Gastroesophageal sphincter (tissue), 4 donors: ENCODE measurements at regions not wholly inside any gene's neighbourhood (a gene's known extent, or its start where the extent isn't known, plus 50 kb on each side); places are given as distances from the start of the nearest gene placed in this dataset.
"Not testable (repeated sequence)": the region's sequence is repeated elsewhere in the genome, so short reads cannot be mapped to it uniquely, and the experiment has no call there.

Experiments
- ATAC-seq: fragments of 150-250 bp; one replicate; pipeline ENCODE4 v1.9.1; 2016; ENCODE audit warnings: mild to moderate bottlenecking, moderate library complexity
- H3K27ac ChIP-seq, 4 donors: fragments of 200-600 bp; sonication (generic) in 3 of 4; 1 replicate in 3 of 4; 2 replicates in 1 of 4; pipeline ENCODE4 v1.5.1; 2016 to 2019
- H3K27me3 ChIP-seq: fragments of 200-600 bp; sonication (generic); one replicate; pipeline ENCODE4 v1.5.1; 2019
- H3K36me3 ChIP-seq, 2 donors: fragments of 200-600 bp; sonication (generic); one replicate each; pipeline ENCODE4 v1.5.1; 2019; ENCODE audit warnings: control low read depth in 1 of 2
- H3K4me1 ChIP-seq, 3 donors: fragments of 200-600 bp; sonication (generic); 1 replicate in 2 of 3; 2 replicates in 1 of 3; pipeline ENCODE4 v1.5.1; 2016 to 2019; ENCODE audit warnings: control low read depth in 2 of 3
- H3K4me3 ChIP-seq, 2 donors: fragments of 200-600 bp; sonication (generic); one replicate each; pipeline ENCODE4 v1.5.1; 2019; ENCODE audit warnings: mild to moderate bottlenecking in 1 of 2, moderate library complexity in 1 of 2
- H3K9me3 ChIP-seq, 3 donors: fragments of 200-600 bp; sonication (generic); one replicate each; pipeline ENCODE4 v1.5.1; 2017 to 2019; ENCODE audit warnings: control low read depth in 2 of 3
- CTCF ChIP-seq, 4 experiments: fragments of 200-600 bp in 2 of 4; fragments of 450-650 bp in 2 of 4; sonication (generic) in 1 of 4; IDR thresholded peaks; one replicate each; pipeline ENCODE4 v1.5.1; 2017 to 2019; ENCODE audit warnings: antibody characterized with exemption in 4 of 4, mild to moderate bottlenecking in 2 of 4, moderate library complexity in 2 of 4
- EP300 ChIP-seq: sonication (generic); formaldehyde crosslinking; IDR thresholded peaks from one replicate; pipeline ENCODE4 v1.6.1; 2017; ENCODE audit warnings: antibody characterized with exemption, mild to moderate bottlenecking
- POLR2A ChIP-seq, 2 donors: fragments of 450-650 bp; IDR thresholded peaks; one replicate each; pipeline ENCODE4 v1.6.1; 2017; ENCODE audit warnings: antibody characterized with exemption in 2 of 2, mild to moderate bottlenecking in 2 of 2, moderate library complexity in 1 of 2
- POLR2AphosphoS5 ChIP-seq: sonication (generic); formaldehyde crosslinking; IDR thresholded peaks from one replicate; pipeline ENCODE4 v1.6.1; 2017; ENCODE audit warnings: antibody characterized with exemption
- WGBS, 2 donors: methylation state at CpG; one replicate each; pipeline ENCODE4 v1.1.5; 2018; ENCODE audit warnings: low coverage in 1 of 2; 5-methylcytosine and 5-hydroxymethylcytosine counted together

GRCh38 chr21:34280389-34280795, 83.4 kb upstream of the KCNE2 start:
- H3K27ac ChIP-seq: no peak overlapping the region
- TF ChIP-seq CTCF (IDR thresholded peaks at IDR 0.05) (no peak), POLR2AphosphoS5 (no peak), EP300 (no peak), POLR2A (IDR thresholded peaks at IDR 0.05) (no peak)
- H3K27me3 ChIP-seq: no peaks in the 10 kb centered on the region
- no peaks in the 10 kb centered on the region for H3K36me3 ChIP-seq
- 52% methylated on average over 3 of the region's 6 CpGs; no CpG with 5 or more reads in 1 of the 2 donors for WGBS, 2 donors
- H3K9me3 ChIP-seq: no peaks in the 10 kb centered on the region
- peaks cover 0 to 16% (median 0%) of the 10 kb centered on the region in 3 donors for H3K4me1 ChIP-seq
- H3K4me3 ChIP-seq: no peak overlapping the region
- ATAC-seq: peak; percentile 77

- no peak for TF ChIP-seq CTCF (IDR thresholded peaks at IDR 0.05)
- TF ChIP-seq POLR2A (IDR thresholded peaks at IDR 0.05): no peak
- no peak for TF ChIP-seq EP300
- no peak for TF ChIP-seq POLR2AphosphoS5
- Histone ChIP-seq H3K36me3 (no peaks in the 10 kb centered on the region), H3K27ac (no peak overlapping the region), H3K9me3 (no peaks in the 10 kb centered on the region), H3K4me1 (peaks cover 0 to 16% (median 0%) of the 10 kb centered on the region in 3 donors), H3K4me3 (no peak overlapping the region), H3K27me3 (no peaks in the 10 kb centered on the region)
- ATAC-seq: no peak
- 56 to 100% methylated on average over 1 to 4 of the region's 9 CpGs for WGBS, 2 donors
Observed at GRCh38 chr21:34280959-34281358, 82.8 kb upstream of the KCNE2 start.

- WGBS, 2 donors: 64 to 83% methylated on average over 2 to 4 of the region's 4 CpGs
- no peaks in the 10 kb centered on the region for H3K36me3 ChIP-seq
- no peak overlapping the region for H3K4me3 ChIP-seq
- H3K27me3 ChIP-seq: no peaks in the 10 kb centered on the region
- H3K9me3 ChIP-seq: no peaks in the 10 kb centered on the region
- TF ChIP-seq POLR2AphosphoS5 (no peak), POLR2A (IDR thresholded peaks at IDR 0.05) (no peak), CTCF (IDR thresholded peaks at IDR 0.05) (no peak), EP300 (no peak)
- H3K4me1 ChIP-seq: peaks cover 0 to 16% (median 0%) of the 10 kb centered on the region in 3 donors
- no peak for ATAC-seq
- H3K27ac ChIP-seq: no peak overlapping the region
Observed at GRCh38 chr21:34282223-34282622, 81.6 kb upstream of the KCNE2 start.

GRCh38 chr21:34284666-34285065, 79.1 kb upstream of the KCNE2 start:
- Histone ChIP-seq H3K9me3 (no peaks in the 10 kb centered on the region), H3K27me3 (no peaks in the 10 kb centered on the region), H3K4me1 (peaks cover 0 to 16% (median 0%) of the 10 kb centered on the region in 3 donors), H3K4me3 (no peak overlapping the region), H3K36me3 (no peaks in the 10 kb centered on the region), H3K27ac (no peak overlapping the region)
- ATAC-seq: no peak
- TF ChIP-seq POLR2AphosphoS5 (no peak), CTCF (IDR thresholded peaks at IDR 0.05) (no peak), POLR2A (IDR thresholded peaks at IDR 0.05) (no peak), EP300 (no peak)
- 62 to 70% methylated on average over 4 of the region's 4 CpGs for WGBS, 2 donors

GRCh38 chr21:34288042-34288441, 75.8 kb upstream of the KCNE2 start:
- not testable (repeated sequence) for ATAC-seq, H3K4me1 ChIP-seq, H3K4me3 ChIP-seq, H3K9me3 ChIP-seq, H3K36me3 ChIP-seq, H3K27me3 ChIP-seq, H3K27ac ChIP-seq
